GM21528 (cell line): ENCODE measurements at regions not wholly inside any gene's neighbourhood (a gene's known extent, or its start where the extent isn't known, plus 50 kb on each side); places are given as distances from the start of the nearest gene placed in this dataset.

Experiments
- ATAC-seq: cut with Tn5 transposase; IDR thresholded peaks from one replicate; pipeline ENCODE4 v1.9.1; 2021; ENCODE audit warnings: mild to moderate bottlenecking, moderate library complexity; ENCODE audit not compliant: unreplicated experiment, low FRiP score

GRCh38 chr1:10895621-10896020, 99.2 kb upstream of the CASZ1 start:
- no peak for ATAC-seq

- ATAC-seq: no peak
Observed at GRCh38 chr1:10896673-10897072, 100.2 kb upstream of the CASZ1 start.

GRCh38 chr1:10897321-10897980, 101.0 kb upstream of the CASZ1 start:
- ATAC-seq: no peak

- no peak for ATAC-seq
Observed at GRCh38 chr1:10897981-10898728, 101.7 kb upstream of the CASZ1 start.

GRCh38 chr1:10898921-10899320, 102.5 kb upstream of the CASZ1 start:
- ATAC-seq: no peak

GRCh38 chr1:10899490-10900250, 103.2 kb upstream of the CASZ1 start:
- ATAC-seq: no peak

GRCh38 chr1:10900251-10900651, 103.8 kb upstream of the CASZ1 start:
- no peak for ATAC-seq

- ATAC-seq: no peak
Observed at GRCh38 chr1:10900691-10901090, 104.2 kb upstream of the CASZ1 start.

GRCh38 chr1:10901091-10901890, 104.8 kb upstream of the CASZ1 start:
- no peak for ATAC-seq

- ATAC-seq: no peak
Observed at GRCh38 chr1:10901891-10902805, 105.7 kb upstream of the CASZ1 start.

GRCh38 chr1:10903421-10903820, 107.0 kb upstream of the CASZ1 start:
- ATAC-seq: no peak

GRCh38 chr1:10903821-10904220, 107.4 kb upstream of the CASZ1 start:
- ATAC-seq: no peak

GRCh38 chr1:10904396-10905358, 107.8 kb upstream of the TARDBP start:
- ATAC-seq: no peak

- ATAC-seq: no peak
Observed at GRCh38 chr1:10905841-10906655, 106.4 kb upstream of the TARDBP start.

- no peak for ATAC-seq
Observed at GRCh38 chr1:10906866-10907519, 105.5 kb upstream of the TARDBP start.

GRCh38 chr1:10908266-10908665, 104.2 kb upstream of the TARDBP start:
- no peak for ATAC-seq
